OCI-LY7 (cell line): ENCODE measurements at regions not wholly inside any gene's neighbourhood (a gene's known extent, or its start where the extent isn't known, plus 50 kb on each side); places are given as distances from the start of the nearest gene placed in this dataset.

Source experiments
- BruUV-seq: library from RNA; stranded (reverse); fragments of 400-500 nt; replicated peaks from 2 replicates; lab custom pipeline; 2021; lab: Mats Ljungman, UMichigan
- CTCF ChIA-PET: fragments of 300-600 bp; sonication (Branson Sonifier 250); formaldehyde crosslinking; loops from one replicate; lab custom pipeline; 2022; ENCODE audit warnings: antibody characterized with exemption; ENCODE audit not compliant: unreplicated experiment; lab: Charles Lee
- POLR2A ChIA-PET: fragments of 300-600 bp; sonication (Branson Sonifier 250); formaldehyde crosslinking; loops from one replicate; lab custom pipeline; 2022; ENCODE audit warnings: antibody characterized with exemption; lab: Charles Lee
- DNase-seq: peaks from one replicate; pipeline ENCODE4 v3.0.0-alpha.2; 2015; ENCODE audit warnings: low spot score
- H2AFZ ChIP-seq: fragments of 200-600 bp; sonication (generic), shearing (Covaris generic); 2 replicates; pipeline ENCODE4 v1.6.1; 2014; ENCODE audit warnings: mild to moderate bottlenecking, antibody characterized with exemption, low read length, moderate library complexity
- H3K27ac ChIP-seq: fragments of 200-600 bp; sonication (generic); 2 replicates; pipeline ENCODE4 v1.5.1; 2014; ENCODE audit warnings: mixed run types, low read depth, mild to moderate bottlenecking, moderate library complexity, low read length, inconsistent platforms; ENCODE audit not compliant: poor library complexity, severe bottlenecking
- H3K36me3 ChIP-seq: fragments of 200-600 bp; sonication (generic); 2 replicates; pipeline ENCODE4 v1.6.1; 2014; ENCODE audit warnings: mild to moderate bottlenecking, antibody characterized with exemption, low read length, moderate library complexity, mixed read lengths; ENCODE audit not compliant: insufficient read depth
- H3K4me1 ChIP-seq: fragments of 200-600 bp; sonication (generic); 2 replicates; pipeline ENCODE4 v1.5.1; 2014; ENCODE audit warnings: mild to moderate bottlenecking, low read length; ENCODE audit not compliant: insufficient read depth, poor library complexity, severe bottlenecking
- H3K4me2 ChIP-seq: fragments of 200-600 bp; sonication (generic); 2 replicates; pipeline ENCODE4 v1.6.1; 2014; ENCODE audit warnings: mild to moderate bottlenecking, low read length
- H3K4me3 ChIP-seq: fragments of 200-600 bp; sonication (generic); 2 replicates; pipeline ENCODE4 v1.5.1; 2014; ENCODE audit warnings: mild to moderate bottlenecking, low read depth, low read length; ENCODE audit not compliant: poor library complexity, severe bottlenecking
- H3K79me2 ChIP-seq: fragments of 200-600 bp; sonication (generic); 2 replicates; pipeline ENCODE4 v1.6.1; 2016; ENCODE audit warnings: low read depth, mild to moderate bottlenecking, low read length, moderate library complexity, mixed read lengths; ENCODE audit not compliant: insufficient read depth
- H3K9me2 ChIP-seq: fragments of 200-600 bp; sonication (generic); 2 replicates; pipeline ENCODE4 v1.6.1; 2016; ENCODE audit warnings: mild to moderate bottlenecking, low read length, mixed read lengths; ENCODE audit not compliant: insufficient read depth
- H3K9me3 ChIP-seq: fragments of 200-600 bp; sonication (generic); 2 replicates; pipeline ENCODE4 v1.6.1; 2014; ENCODE audit warnings: mild to moderate bottlenecking, mixed run types, low read length, mixed read lengths
- H4K20me1 ChIP-seq: fragments of 200-600 bp; sonication (generic); 2 replicates; pipeline ENCODE4 v1.6.1; 2014; ENCODE audit warnings: mild to moderate bottlenecking, antibody characterized with exemption, low read length, moderate library complexity, mixed read lengths; ENCODE audit not compliant: insufficient read depth
- EZH2phosphoT487 ChIP-seq: fragments of 200-600 bp; sonication (generic); IDR thresholded peaks from 2 replicates; pipeline ENCODE4 v1.6.1; 2018; ENCODE audit warnings: low read depth, borderline replicate concordance, mild to moderate bottlenecking, mixed run types, antibody characterized with exemption, low read length, moderate library complexity, mixed read lengths
- intact Hi-C: fragments of 100-400 bp; cut with micrococcal nuclease; formaldehyde crosslinking; loops from one replicate; pipeline ENCODE4 v1.10.0; 2022; ENCODE audit not compliant: unreplicated experiment
- TF ChIP-seq, protein P1 (sequence below): fragments of 200-600 bp; sonication (generic); conservative IDR thresholded peaks from 2 replicates; pipeline ENCODE4 v1.5.1; 2014; ENCODE audit warnings: mild to moderate bottlenecking, antibody characterized with exemption, low read length, moderate library complexity, mixed read lengths

DNA sequence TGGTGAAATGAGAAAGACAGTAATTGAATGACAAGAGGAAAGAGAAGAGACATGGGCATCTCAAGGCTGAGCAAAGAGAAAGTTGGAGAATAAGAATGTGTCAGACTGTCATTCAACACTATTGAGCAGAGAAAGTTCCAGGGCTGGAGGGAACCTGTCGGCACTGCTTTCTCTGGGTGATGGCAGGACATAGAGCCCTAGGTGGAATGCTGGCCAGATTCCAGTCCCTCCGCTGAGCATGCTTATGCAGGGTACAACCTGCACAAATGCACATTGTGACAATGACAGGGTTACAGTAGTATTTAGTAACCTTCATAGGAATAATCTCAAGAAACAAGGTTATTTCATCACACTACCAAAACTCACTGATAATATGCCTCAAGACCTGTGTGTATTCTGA lies 582.8 kb downstream of the ADCYAP1 start:
- H3K4me2 ChIP-seq: no peak overlapping the region
- no peaks in the 10 kb centered on the region for H3K36me3 ChIP-seq
- intact Hi-C loops: loop anchor here (10.0 kb wide), 1 partner anchor 63 kb away; no protein-coding TSS in a partner anchor
- H3K9me3 ChIP-seq: no peaks in the 10 kb centered on the region
- H3K27ac ChIP-seq: no peak overlapping the region
- BruUV-seq: no TSS peak
- no peaks in the 10 kb centered on the region for H3K9me2 ChIP-seq
- no peak for DNase-seq
- H2AFZ ChIP-seq: no peak overlapping the region
- no peak overlapping the region for H3K4me3 ChIP-seq
- no peak for TF ChIP-seq EZH2phosphoT487
- TF ChIP-seq, protein P1, sequence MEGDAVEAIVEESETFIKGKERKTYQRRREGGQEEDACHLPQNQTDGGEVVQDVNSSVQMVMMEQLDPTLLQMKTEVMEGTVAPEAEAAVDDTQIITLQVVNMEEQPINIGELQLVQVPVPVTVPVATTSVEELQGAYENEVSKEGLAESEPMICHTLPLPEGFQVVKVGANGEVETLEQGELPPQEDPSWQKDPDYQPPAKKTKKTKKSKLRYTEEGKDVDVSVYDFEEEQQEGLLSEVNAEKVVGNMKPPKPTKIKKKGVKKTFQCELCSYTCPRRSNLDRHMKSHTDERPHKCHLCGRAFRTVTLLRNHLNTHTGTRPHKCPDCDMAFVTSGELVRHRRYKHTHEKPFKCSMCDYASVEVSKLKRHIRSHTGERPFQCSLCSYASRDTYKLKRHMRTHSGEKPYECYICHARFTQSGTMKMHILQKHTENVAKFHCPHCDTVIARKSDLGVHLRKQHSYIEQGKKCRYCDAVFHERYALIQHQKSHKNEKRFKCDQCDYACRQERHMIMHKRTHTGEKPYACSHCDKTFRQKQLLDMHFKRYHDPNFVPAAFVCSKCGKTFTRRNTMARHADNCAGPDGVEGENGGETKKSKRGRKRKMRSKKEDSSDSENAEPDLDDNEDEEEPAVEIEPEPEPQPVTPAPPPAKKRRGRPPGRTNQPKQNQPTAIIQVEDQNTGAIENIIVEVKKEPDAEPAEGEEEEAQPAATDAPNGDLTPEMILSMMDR: no peak
- no peaks in the 10 kb centered on the region for H3K79me2 ChIP-seq
- H3K4me1 ChIP-seq: no peaks in the 10 kb centered on the region
- H4K20me1 ChIP-seq: no peaks in the 10 kb centered on the region
- POLR2A ChIA-PET: no interaction called here
- CTCF ChIA-PET: no interaction called here

DNA sequence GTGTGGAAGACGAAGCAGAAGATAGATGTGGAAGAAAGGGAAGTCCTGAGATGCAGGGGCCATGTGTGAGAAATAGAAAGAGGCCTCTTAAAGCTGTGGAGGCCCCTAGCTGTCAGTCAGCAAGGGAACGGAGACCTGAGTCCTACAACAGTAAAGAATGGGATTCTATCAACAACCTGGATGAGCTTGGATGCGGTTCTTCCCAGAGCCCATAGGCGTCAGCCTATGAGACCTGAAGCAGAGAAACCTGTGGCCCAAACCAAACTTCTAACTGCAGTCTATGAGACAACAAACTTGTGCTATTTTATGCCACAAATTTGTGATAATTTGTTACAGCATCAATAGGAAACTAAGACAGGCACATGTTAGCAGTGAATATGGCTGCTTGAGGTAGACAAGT lies 583.7 kb downstream of the ADCYAP1 start:
- CTCF ChIA-PET: no interaction called here
- H3K27ac ChIP-seq: no peak overlapping the region
- POLR2A ChIA-PET: no interaction called here
- H3K4me2 ChIP-seq: no peak overlapping the region
- H3K9me3 ChIP-seq: no peaks in the 10 kb centered on the region
- no peaks in the 10 kb centered on the region for H3K36me3 ChIP-seq
- no peaks in the 10 kb centered on the region for H4K20me1 ChIP-seq
- no peak for TF ChIP-seq EZH2phosphoT487
- TF ChIP-seq, protein P1: no peak
- intact Hi-C loops: loop anchor here (10.0 kb wide), 1 partner anchor 64 kb away; no protein-coding TSS in a partner anchor
- no peaks in the 10 kb centered on the region for H3K4me1 ChIP-seq
- H2AFZ ChIP-seq: no peak overlapping the region
- H3K79me2 ChIP-seq: no peaks in the 10 kb centered on the region
- no peak for DNase-seq
- H3K4me3 ChIP-seq: no peak overlapping the region
- H3K9me2 ChIP-seq: no peaks in the 10 kb centered on the region
- BruUV-seq: no TSS peak

DNA sequence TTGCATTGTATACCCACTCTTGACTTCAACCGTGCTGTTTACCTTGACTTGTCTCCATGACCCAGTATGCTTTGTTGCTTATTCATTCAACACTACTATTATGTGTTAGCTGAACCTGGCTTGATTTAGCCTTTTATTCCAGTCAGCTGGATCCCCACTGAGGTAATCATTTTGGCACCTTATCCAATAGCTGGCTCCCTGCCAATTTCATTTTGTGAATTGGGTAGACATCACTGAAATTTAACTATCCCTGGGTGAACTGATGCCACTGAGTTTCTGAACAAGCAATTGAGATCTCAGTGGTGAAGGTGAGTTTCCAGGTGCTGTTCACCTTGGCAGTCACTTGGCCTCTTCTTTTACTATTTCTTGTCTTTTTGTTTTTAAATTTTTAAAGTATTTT lies 584.3 kb downstream of the ADCYAP1 start:
- Histone ChIP-seq H3K4me3 (no peak overlapping the region), H3K9me2 (no peaks in the 10 kb centered on the region), H3K9me3 (no peaks in the 10 kb centered on the region), H3K4me2 (no peak overlapping the region), H4K20me1 (no peaks in the 10 kb centered on the region), H3K4me1 (no peaks in the 10 kb centered on the region), H3K36me3 (no peaks in the 10 kb centered on the region), H2AFZ (no peak overlapping the region), H3K79me2 (no peaks in the 10 kb centered on the region), H3K27ac (no peak overlapping the region)
- CTCF ChIA-PET: no interaction called here
- POLR2A ChIA-PET: no interaction called here
- no TSS peak for BruUV-seq
- TF ChIP-seq EZH2phosphoT487: no peak
- TF ChIP-seq, protein P1: no peak
- intact Hi-C loops: loop anchor here (10.0 kb wide), 1 partner anchor 64 kb away; no protein-coding TSS in a partner anchor
- DNase-seq: no peak
